Immature natural killer cell (primary cell): ENCODE measurements at regions not wholly inside any gene's neighbourhood (a gene's known extent, or its start where the extent isn't known, plus 50 kb on each side); places are given as distances from the start of the nearest gene placed in this dataset.

Source experiments
- DNase-seq, 3 donors: peaks; one replicate each; pipeline ENCODE4 v3.0.0; 2022; ENCODE audit warnings: mixed read lengths in 1 of 3
- H3K27ac Mint-ChIP-seq, 6 donors: one replicate each; pipeline ENCODE4 v1.8.0; 2020; ENCODE audit warnings: mixed read lengths in 6 of 6, mild to moderate bottlenecking in 5 of 6, inconsistent platforms in 4 of 6, moderate library complexity in 3 of 6
- H3K27me3 Mint-ChIP-seq, 3 donors: one replicate each; pipeline ENCODE4 v1.8.0; 2020 to 2021; ENCODE audit warnings: low read depth in 3 of 3, mild to moderate bottlenecking in 3 of 3, mixed read lengths in 3 of 3, moderate library complexity in 3 of 3, inconsistent platforms in 1 of 3
- H3K36me3 Mint-ChIP-seq, 3 donors: one replicate each; pipeline ENCODE4 v1.8.0; 2020; ENCODE audit warnings: mixed read lengths in 3 of 3, inconsistent platforms in 2 of 3, mild to moderate bottlenecking in 2 of 3
- H3K4me1 Mint-ChIP-seq, 2 donors: one replicate each; pipeline ENCODE4 v1.8.0; 2020; ENCODE audit warnings: inconsistent platforms in 2 of 2, mild to moderate bottlenecking in 2 of 2, mixed read lengths in 2 of 2, moderate library complexity in 1 of 2
- H3K4me3 Mint-ChIP-seq, 5 donors: one replicate each; pipeline ENCODE4 v1.8.0; 2020; ENCODE audit warnings: mild to moderate bottlenecking in 5 of 5, mixed read lengths in 5 of 5, inconsistent platforms in 3 of 5, moderate library complexity in 3 of 5
- H3K9me3 Mint-ChIP-seq, 6 donors: one replicate each; pipeline ENCODE4 v1.8.0; 2020; ENCODE audit warnings: mild to moderate bottlenecking in 6 of 6, mixed read lengths in 6 of 6, inconsistent platforms in 4 of 6, moderate library complexity in 3 of 6

DNA sequence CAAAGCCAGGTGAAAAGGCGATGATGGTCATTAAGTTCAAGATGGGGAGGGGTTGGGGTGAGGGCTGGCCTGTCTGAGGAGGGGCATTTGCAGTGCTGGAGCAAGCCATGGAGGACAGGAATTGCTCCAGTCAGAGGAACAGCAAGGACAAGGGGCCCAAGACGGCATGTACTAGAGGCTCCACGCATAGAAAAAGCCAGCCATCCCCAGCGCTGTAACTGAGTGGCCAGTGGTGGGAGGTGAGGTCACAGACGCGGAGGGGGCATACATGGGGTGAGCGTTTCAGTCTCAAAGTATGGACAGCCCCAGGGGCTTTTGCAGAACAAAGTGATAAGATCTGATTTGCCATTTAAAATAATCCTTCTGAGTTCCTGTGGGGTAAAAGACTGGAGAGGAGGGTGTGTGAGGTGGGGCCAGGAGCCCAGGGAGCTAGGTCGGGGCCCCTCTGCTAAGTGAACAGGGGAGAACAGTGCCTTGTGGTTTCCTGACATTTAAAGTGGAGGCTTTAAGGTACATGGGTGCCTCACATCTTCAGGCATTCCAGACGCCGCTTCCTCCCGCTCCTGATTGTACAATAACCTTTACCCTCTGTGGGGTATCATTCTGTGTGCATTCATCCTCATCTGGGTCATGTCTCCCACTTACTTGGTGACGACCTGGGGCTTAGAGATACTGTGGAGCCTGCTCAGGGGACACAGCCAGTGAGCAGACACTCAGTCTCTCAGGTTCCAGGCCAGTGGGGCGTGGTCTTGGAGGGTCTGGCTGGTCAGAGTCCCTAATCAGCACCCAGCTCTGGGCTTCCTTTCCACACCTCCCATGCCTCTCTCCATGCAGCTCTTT, 105.6 kb upstream of the GPR26 start:
- Mint-ChIP-seq H3K27me3 (peaks cover 0 to 7% (median 0%) of the 10 kb centered on the region in 3 donors), H3K4me1 (no peaks in the 10 kb centered on the region), H3K4me3 (no peak overlapping the region), H3K36me3 (no peaks in the 10 kb centered on the region), H3K9me3 (peaks cover 0 to 2% (median 0%) of the 10 kb centered on the region in 6 donors), H3K27ac (no peak overlapping the region)
- no peak for DNase-seq

GRCh38 chr10:123561141-123561440, 105.1 kb upstream of the GPR26 start:
- DNase-seq: no peak
- H3K27ac Mint-ChIP-seq: no peak overlapping the region
- peaks cover 0 to 5% (median 0%) of the 10 kb centered on the region in 3 donors for H3K27me3 Mint-ChIP-seq
- peaks cover 0 to 2% (median 0%) of the 10 kb centered on the region in 6 donors for H3K9me3 Mint-ChIP-seq
- H3K4me3 Mint-ChIP-seq: no peak overlapping the region
- H3K36me3 Mint-ChIP-seq: no peaks in the 10 kb centered on the region
- H3K4me1 Mint-ChIP-seq: no peaks in the 10 kb centered on the region

- H3K36me3 Mint-ChIP-seq: no peaks in the 10 kb centered on the region
- H3K4me1 Mint-ChIP-seq: no peaks in the 10 kb centered on the region
- no peak for DNase-seq
- H3K4me3 Mint-ChIP-seq: no peak overlapping the region
- peaks cover 0 to 2% (median 0%) of the 10 kb centered on the region in 6 donors for H3K9me3 Mint-ChIP-seq
- H3K27ac Mint-ChIP-seq: no peak overlapping the region
- peaks cover 0 to 7% (median 0%) of the 10 kb centered on the region in 3 donors for H3K27me3 Mint-ChIP-seq
Measured at GRCh38 chr10:123562387-123562786, 103.8 kb upstream of the GPR26 start.

DNA sequence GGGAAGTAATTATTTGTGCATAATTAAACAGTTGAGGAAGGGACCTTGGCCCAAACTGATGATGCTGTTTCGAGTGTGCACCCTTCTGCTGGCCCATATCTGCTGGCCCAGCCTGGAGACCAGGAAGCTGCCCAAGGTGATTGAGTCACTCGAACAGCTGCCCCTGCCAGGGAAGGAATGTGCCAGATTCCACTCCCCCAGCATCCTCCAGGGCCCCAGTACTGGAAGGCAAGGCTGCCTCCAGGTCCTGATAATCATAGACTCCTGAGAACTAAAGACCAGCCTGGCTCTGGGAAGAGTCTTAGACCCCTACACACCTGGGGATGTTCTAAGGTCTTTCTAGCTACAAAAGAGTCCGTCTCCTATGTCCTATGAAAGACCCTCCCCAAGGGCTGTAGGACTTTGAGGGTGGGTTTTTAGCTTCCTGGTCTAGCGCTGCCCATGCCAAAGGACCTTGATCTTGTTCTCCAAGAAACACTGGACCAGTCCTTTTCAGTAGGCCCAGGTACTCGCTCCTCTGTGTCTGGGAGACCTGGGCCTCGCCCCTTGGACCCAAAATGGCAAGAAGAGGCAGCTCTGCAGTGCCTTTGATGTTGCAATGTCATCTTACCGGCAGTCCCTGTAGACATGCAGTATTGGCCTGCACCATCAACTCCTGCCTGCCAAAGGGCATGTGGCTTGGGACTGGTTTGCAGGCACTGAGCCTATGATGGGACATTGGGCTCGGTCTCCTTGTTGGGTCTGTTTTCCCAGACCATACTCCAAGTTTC, 103.2 kb upstream of the GPR26 start:
- Mint-ChIP-seq H3K9me3 (peaks cover 0 to 2% (median 0%) of the 10 kb centered on the region in 6 donors), H3K36me3 (no peaks in the 10 kb centered on the region), H3K4me1 (no peaks in the 10 kb centered on the region), H3K27ac (no peak overlapping the region), H3K4me3 (no peak overlapping the region), H3K27me3 (peaks cover 0 to 7% (median 2%) of the 10 kb centered on the region in 3 donors)
- no peak for DNase-seq

GRCh38 chr10:123563581-123563855, 102.6 kb upstream of the GPR26 start:
- Mint-ChIP-seq H3K9me3 (peaks cover 0 to 2% (median 0%) of the 10 kb centered on the region in 6 donors), H3K4me3 (no peak overlapping the region), H3K27me3 (peaks cover 0 to 4% (median 4%) of the 10 kb centered on the region in 3 donors), H3K27ac (no peak overlapping the region), H3K36me3 (no peaks in the 10 kb centered on the region), H3K4me1 (no peaks in the 10 kb centered on the region)
- no peak for DNase-seq

DNA sequence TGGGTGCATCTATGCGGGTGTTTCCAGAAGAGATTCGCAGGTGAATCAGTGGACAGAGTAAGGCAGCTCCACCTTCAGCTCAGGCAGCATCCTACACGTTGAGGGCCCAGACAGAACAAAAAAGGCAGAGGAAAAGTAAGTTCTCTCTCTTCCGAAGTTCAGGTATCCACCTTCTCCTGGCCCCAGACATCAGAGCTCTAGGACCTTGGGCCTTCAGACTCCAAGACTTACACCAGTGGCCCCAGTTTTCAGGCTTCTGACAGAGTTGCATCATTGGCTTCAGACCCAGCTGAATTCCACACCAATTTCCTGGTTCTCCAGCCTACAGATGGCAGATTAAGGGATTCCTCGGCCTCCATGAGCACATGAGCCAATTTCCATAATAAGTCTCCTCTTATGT, 102.2 kb upstream of the GPR26 start:
- H3K9me3 Mint-ChIP-seq: peaks cover 0 to 2% (median 0%) of the 10 kb centered on the region in 6 donors

DNA sequence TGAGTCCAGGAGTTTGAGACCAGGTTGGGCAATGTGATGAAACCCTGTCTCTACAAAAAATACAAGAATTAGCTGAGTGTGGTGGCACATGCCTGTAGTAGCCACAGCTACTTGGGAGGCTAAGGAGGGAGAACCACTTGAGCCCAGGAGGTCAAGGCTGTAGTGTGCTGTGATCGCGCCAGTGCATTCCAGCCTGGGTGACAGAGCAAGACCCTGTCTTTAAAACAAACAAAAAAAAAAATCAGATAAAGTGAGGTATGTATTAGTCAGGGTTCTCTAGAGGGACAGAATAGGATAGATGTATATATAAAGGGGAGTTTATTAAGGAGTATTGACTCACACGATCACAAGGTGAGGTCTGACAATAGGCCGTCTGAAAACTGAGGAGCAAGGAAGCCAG, 101.5 kb upstream of the GPR26 start:
- Mint-ChIP-seq H3K27me3 (peaks cover 0 to 4% (median 2%) of the 10 kb centered on the region in 3 donors), H3K9me3 (no peaks in the 10 kb centered on the region), H3K4me1 (no peaks in the 10 kb centered on the region), H3K36me3 (no peaks in the 10 kb centered on the region), H3K27ac (no peak overlapping the region), H3K4me3 (no peak overlapping the region)
- no peak for DNase-seq

More for the DNA sequence above, 102.2 kb upstream of the GPR26 start:
- no peak overlapping the region for H3K4me3 Mint-ChIP-seq
- no peaks in the 10 kb centered on the region for H3K36me3 Mint-ChIP-seq
- H3K4me1 Mint-ChIP-seq: no peaks in the 10 kb centered on the region
- peaks cover 0 to 4% (median 4%) of the 10 kb centered on the region in 3 donors for H3K27me3 Mint-ChIP-seq
- no peak overlapping the region for H3K27ac Mint-ChIP-seq
- no peak for DNase-seq

- Mint-ChIP-seq H3K4me1 (no peaks in the 10 kb centered on the region), H3K4me3 (no peak overlapping the region), H3K36me3 (no peaks in the 10 kb centered on the region), H3K27me3 (peaks cover 0 to 10% (median 2%) of the 10 kb centered on the region in 3 donors), H3K9me3 (no peaks in the 10 kb centered on the region), H3K27ac (no peak overlapping the region)
- DNase-seq: no peak
Measured at GRCh38 chr10:123565691-123566660, 100.2 kb upstream of the GPR26 start.

DNA sequence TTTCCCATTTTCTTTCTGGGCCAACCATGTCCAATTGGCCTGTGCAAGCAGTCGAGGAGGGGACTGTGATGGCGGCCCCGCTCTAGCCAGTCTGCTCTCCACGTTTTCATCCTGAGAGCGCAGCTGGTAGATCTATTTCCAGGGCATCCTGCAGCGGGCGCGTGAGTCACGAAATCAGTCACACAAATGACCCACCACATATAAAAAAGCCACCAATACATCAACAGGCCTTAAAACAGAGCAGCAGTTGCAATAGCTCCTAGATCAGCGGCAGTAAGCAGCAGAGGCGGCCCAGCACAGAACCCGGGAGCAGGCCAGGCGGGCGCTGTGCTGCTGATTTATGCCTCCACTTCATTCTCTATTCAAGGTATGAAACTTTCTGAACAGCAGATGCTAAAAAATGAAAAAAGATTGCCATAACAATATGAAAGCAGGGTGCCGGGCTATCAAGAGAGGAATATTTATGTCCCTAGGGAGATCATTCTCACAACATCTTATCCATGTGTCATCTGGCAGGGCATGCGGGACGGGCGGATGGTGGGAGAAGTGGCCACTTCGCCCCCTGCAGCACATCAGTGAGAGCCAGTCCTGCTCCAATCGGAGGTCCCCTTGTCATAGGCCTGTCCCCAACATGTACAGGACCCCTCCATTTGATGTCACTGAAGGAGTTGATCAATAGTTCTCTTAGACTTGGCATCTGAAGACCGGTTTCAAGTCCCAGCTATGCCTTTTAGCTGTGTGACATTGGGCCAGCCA, 98.0 kb upstream of the GPR26 start:
- Mint-ChIP-seq H3K36me3 (no peaks in the 10 kb centered on the region), H3K4me1 (no peaks in the 10 kb centered on the region), H3K4me3 (no peak overlapping the region), H3K27ac (no peak overlapping the region), H3K9me3 (no peaks in the 10 kb centered on the region), H3K27me3 (peaks cover 0 to 13% (median 3%) of the 10 kb centered on the region in 3 donors)
- DNase-seq: no peak

- H3K4me3 Mint-ChIP-seq: no peak overlapping the region
- H3K27ac Mint-ChIP-seq: no peak overlapping the region
- H3K27me3 Mint-ChIP-seq: peaks cover 0 to 13% (median 3%) of the 10 kb centered on the region in 3 donors
- H3K36me3 Mint-ChIP-seq: no peaks in the 10 kb centered on the region
- no peaks in the 10 kb centered on the region for H3K4me1 Mint-ChIP-seq
- DNase-seq: no peak
- no peaks in the 10 kb centered on the region for H3K9me3 Mint-ChIP-seq
Measured at GRCh38 chr10:123568751-123569150, 97.4 kb upstream of the GPR26 start.

- Mint-ChIP-seq H3K36me3 (no peaks in the 10 kb centered on the region), H3K4me3 (no peak overlapping the region), H3K9me3 (no peaks in the 10 kb centered on the region), H3K4me1 (no peaks in the 10 kb centered on the region), H3K27ac (no peak overlapping the region), H3K27me3 (peaks cover 0 to 13% (median 3%) of the 10 kb centered on the region in 3 donors)
- DNase-seq: no peak
Measured at GRCh38 chr10:123569436-123570035, 96.6 kb upstream of the GPR26 start.

DNA sequence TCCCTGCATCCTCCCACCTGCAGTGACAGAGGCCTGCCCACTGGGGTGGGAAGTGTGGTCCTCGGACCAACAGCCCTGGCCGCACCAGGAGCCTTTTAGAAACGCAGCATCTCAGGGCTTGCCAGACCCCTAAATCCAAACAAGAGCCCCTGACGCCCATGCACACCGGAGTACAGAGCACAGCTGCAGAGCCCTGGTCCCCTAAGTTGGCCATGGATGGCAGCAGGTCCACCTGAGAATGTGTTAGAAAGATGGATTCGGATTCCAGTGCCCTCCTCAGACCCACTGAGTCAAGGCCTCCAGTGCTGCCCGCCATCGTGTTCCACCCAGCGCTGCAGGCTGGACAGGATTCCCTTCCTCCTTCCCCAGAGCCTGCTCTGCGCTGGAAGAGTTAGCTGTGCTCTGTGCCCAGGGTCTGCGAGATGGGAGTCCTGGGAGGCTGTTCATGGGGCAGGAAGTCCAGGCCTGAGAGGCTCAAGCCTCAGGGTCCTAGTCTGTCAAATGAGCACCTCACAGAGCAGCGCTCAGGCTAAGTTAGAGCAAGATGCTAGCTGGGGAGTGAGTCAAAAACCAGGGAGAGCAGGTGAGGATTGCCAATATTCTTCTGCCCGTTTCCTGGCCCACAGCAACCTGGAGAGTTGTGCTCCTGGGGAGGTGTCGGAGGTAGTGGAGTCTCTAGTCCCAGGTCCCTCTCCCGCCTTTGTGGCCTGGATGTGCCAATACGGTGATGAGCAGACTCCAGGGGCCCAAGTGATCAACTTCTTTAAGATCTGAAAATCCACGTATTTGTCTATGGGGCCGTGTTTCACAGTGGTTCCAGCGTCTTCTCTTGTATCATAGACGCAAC, 95.9 kb upstream of the GPR26 start:
- Mint-ChIP-seq H3K27me3 (peaks cover 0 to 13% (median 3%) of the 10 kb centered on the region in 3 donors), H3K9me3 (no peaks in the 10 kb centered on the region), H3K36me3 (no peaks in the 10 kb centered on the region), H3K4me3 (no peak overlapping the region), H3K4me1 (no peaks in the 10 kb centered on the region), H3K27ac (no peak overlapping the region)
- DNase-seq: no peak
